GM12878 (cell line): ENCODE measurements at regions not wholly inside any gene's neighbourhood (a gene's known extent, or its start where the extent isn't known, plus 50 kb on each side); places are given as distances from the start of the nearest gene placed in this dataset.

Experiments used
- ATAC-seq: fragments of 200-7000 bp; cut with Tn5 transposase; 3 replicates; pipeline ENCODE4 v1.9.1; 2020; ENCODE audit warnings: mild to moderate bottlenecking, moderate library complexity
- BruUV-seq: library from RNA; stranded (reverse); fragments of 400-500 nt; replicated peaks from 2 replicates; lab custom pipeline; 2021; lab: Mats Ljungman, UMichigan
- CTCF ChIA-PET: fragments of 300-600 bp; sonication (Branson Sonifier 250); formaldehyde crosslinking; extraction: SDS; loops from one replicate; lab custom pipeline; 2021; ENCODE audit warnings: inconsistent platforms; lab: Yijun Ruan, JAX
- POLR2A ChIA-PET: fragments of 350-600 bp; formaldehyde crosslinking; extraction: SDS; loops from one replicate; lab custom pipeline; 2021; ENCODE audit warnings: inconsistent platforms; lab: Charles Lee
- RAD21 ChIA-PET: fragments of 300-600 bp; sonication (Branson Sonifier 250); formaldehyde crosslinking; loops from one replicate; lab custom pipeline; 2023; ENCODE audit warnings: antibody characterized with exemption; ENCODE audit not compliant: unreplicated experiment; lab: Charles Lee
- SMC1A ChIA-PET: fragments of 300-600 bp; sonication (Branson Sonifier 250); formaldehyde crosslinking; loops from one replicate; lab custom pipeline; 2023; ENCODE audit not compliant: unreplicated experiment, uncharacterized antibody; lab: Charles Lee
- DNase-seq: peaks from one replicate; pipeline ENCODE4 v3.0.0-alpha.2; 2011; ENCODE audit warnings: low read depth, low spot score
- FAIRE-seq: peaks from 3 replicates; lab custom pipeline; 2011; peaks lifted over from hg19 to GRCh38; lab: Jason Lieb, UNC
- H2AFZ ChIP-seq: 2 replicates; pipeline ENCODE4 v1.6.0; 2011; ENCODE audit warnings: low read depth, low read length, control low read depth; ENCODE audit not compliant: control insufficient read depth
- H3K27ac ChIP-seq: 2 replicates; pipeline ENCODE4 v1.5.1; 2011; ENCODE audit warnings: control low read depth; ENCODE audit not compliant: control insufficient read depth, insufficient read depth
- H3K27me3 ChIP-seq, 2 experiments: replicated peaks in 1 of 2; 2 replicates each; pipeline versions ENCODE4 v1.6.0 to v1.6.1; 2011; ENCODE audit warnings: low read length in 1 of 2; ENCODE audit not compliant: control insufficient read depth in 2 of 2, insufficient read depth in 2 of 2
- H3K36me3 ChIP-seq, 2 experiments: 2 replicates each; pipeline ENCODE4 v1.5.1; 2011; ENCODE audit warnings: low read length in 1 of 2; ENCODE audit not compliant: control insufficient read depth in 2 of 2, insufficient read depth in 2 of 2
- H3K4me1 ChIP-seq: 2 replicates; pipeline ENCODE4 v1.6.1; 2011; ENCODE audit warnings: mild to moderate bottlenecking, low read length, moderate library complexity, mixed read lengths; ENCODE audit not compliant: control insufficient read depth, insufficient read depth
- H3K4me2 ChIP-seq: 2 replicates; pipeline ENCODE4 v1.6.0; 2011; ENCODE audit warnings: control low read depth; ENCODE audit not compliant: control insufficient read depth, insufficient read depth
- H3K4me3 ChIP-seq: fragments of 200-600 bp; sonication (generic); 2 replicates; pipeline ENCODE4 v1.5.1; 2016
- H3K79me2 ChIP-seq: 2 replicates; pipeline ENCODE4 v1.6.0; 2011; ENCODE audit warnings: low read length; ENCODE audit not compliant: control insufficient read depth, insufficient read depth
- H3K9ac ChIP-seq: 2 replicates; pipeline ENCODE4 v1.8.0; 2011; ENCODE audit warnings: low read length, control low read depth, mixed read lengths; ENCODE audit not compliant: control insufficient read depth, insufficient read depth
- H3K9me3 ChIP-seq: replicated peaks from 3 replicates; pipeline ENCODE4 v1.5.1; 2011; ENCODE audit warnings: mild to moderate bottlenecking, low read length; ENCODE audit not compliant: control insufficient read depth, insufficient read depth
- H4K20me1 ChIP-seq: 2 replicates; pipeline ENCODE4 v1.6.0; 2011; ENCODE audit not compliant: control insufficient read depth, insufficient read depth
- EED ChIP-seq: sonication (generic); IDR thresholded peaks from 2 replicates; pipeline ENCODE4 v1.6.1; 2016; ENCODE audit warnings: antibody characterized with exemption, low read depth
- KAT2A ChIP-seq: conservative IDR thresholded peaks from 2 replicates; pipeline ENCODE4 v1.6.1; 2011; ENCODE audit warnings: low read depth, low read length; ENCODE audit not compliant: control insufficient read depth
- RBBP5 ChIP-seq: fragments of 200-600 bp; sonication (generic); conservative IDR thresholded peaks from 2 replicates; pipeline ENCODE4 v1.6.1; 2016
- RFX5 ChIP-seq: IDR thresholded peaks from 2 replicates; pipeline ENCODE4 v1.6.1; 2011; ENCODE audit warnings: low read depth, low read length, improper control_type of control experiment
- ZSCAN29 ChIP-seq: fragments of 450-650 bp; IDR thresholded peaks from 2 replicates; pipeline ENCODE4 v1.6.1; 2017; ENCODE audit warnings: mild to moderate bottlenecking, moderate library complexity
- WGBS: methylation state at CpG from one replicate; pipeline ENCODE4 v1.1.6; 2016; ENCODE audit warnings: low lambda C conversion rate; ENCODE audit not compliant: insufficient replicate concordance, insufficient coverage; ENCODE audit errors: missing lambda C conversion rate; 5-methylcytosine and 5-hydroxymethylcytosine counted together
- in situ Hi-C: fragments of 300-500 bp; cut with MboI; formaldehyde crosslinking; loops from 9 replicates; pipeline ENCODE4 v1.14.3; 2018; ENCODE audit warnings: mixed read lengths
- intact Hi-C: fragments of 100-400 bp; cut with micrococcal nuclease; formaldehyde crosslinking; loops from one replicate; pipeline ENCODE4 v1.14.2; 2022; ENCODE audit not compliant: unreplicated experiment
- TF ChIP-seq, protein P1 (sequence below): fragments of 450-650 bp; IDR thresholded peaks from 2 replicates; pipeline ENCODE4 v1.6.1; 2017; ENCODE audit warnings: mild to moderate bottlenecking, low read depth, inconsistent platforms; ENCODE audit not compliant: poor library complexity, severe bottlenecking
- TF ChIP-seq, protein P2 (sequence below): fragments of 450-650 bp; IDR thresholded peaks from 2 replicates; pipeline ENCODE4 v1.6.1; 2014; ENCODE audit warnings: mild to moderate bottlenecking

GRCh38 chr6:165968408-165968807 lies 199.2 kb downstream of the TBXT start (continued):
- TF ChIP-seq, protein P1, sequence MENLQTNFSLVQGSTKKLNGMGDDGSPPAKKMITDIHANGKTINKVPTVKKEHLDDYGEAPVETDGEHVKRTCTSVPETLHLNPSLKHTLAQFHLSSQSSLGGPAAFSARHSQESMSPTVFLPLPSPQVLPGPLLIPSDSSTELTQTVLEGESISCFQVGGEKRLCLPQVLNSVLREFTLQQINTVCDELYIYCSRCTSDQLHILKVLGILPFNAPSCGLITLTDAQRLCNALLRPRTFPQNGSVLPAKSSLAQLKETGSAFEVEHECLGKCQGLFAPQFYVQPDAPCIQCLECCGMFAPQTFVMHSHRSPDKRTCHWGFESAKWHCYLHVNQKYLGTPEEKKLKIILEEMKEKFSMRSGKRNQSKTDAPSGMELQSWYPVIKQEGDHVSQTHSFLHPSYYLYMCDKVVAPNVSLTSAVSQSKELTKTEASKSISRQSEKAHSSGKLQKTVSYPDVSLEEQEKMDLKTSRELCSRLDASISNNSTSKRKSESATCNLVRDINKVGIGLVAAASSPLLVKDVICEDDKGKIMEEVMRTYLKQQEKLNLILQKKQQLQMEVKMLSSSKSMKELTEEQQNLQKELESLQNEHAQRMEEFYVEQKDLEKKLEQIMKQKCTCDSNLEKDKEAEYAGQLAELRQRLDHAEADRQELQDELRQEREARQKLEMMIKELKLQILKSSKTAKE = no peak
- TF ChIP-seq EED = no peak
- TF ChIP-seq KAT2A = no peak
- TF ChIP-seq ZSCAN29 = no peak
- TF ChIP-seq RFX5 = no peak
- TF ChIP-seq RBBP5 = no peak
- TF ChIP-seq, all 136 proteins: peak for 0

DNA sequence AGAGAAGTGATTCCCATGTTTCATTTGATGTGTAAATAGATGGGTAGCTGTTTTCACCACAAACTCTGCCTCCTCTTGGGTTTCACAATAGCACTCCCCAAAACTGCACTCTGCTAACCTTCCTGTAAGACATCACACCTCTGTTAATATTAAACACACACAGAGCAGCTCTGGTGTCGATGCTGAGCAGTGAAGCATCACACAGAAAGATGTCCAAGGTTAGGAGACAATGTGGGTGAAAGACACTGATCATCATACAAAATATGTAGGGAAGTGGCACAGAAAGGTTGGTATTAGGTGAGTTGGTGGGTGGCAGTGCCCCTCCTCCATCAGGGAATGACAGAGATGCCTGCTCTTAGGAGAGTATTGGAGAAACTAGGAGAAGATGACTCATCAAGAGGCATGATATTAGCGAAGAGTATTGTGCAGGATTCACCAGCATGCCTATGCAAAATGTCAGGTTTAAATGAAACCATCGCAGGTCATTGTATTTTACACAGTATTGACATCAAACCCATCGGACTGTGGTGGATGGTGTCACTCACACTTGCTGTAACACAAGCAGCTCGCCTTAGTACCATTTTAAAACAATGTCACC lies 199.7 kb downstream of the TBXT start:
- H3K9ac ChIP-seq = no peak overlapping the region
- RAD21 ChIA-PET = no interaction called here
- no peaks in the 10 kb centered on the region for H4K20me1 ChIP-seq
- intact Hi-C loops (no loop called here), in situ Hi-C loops (no loop called here)
- TF ChIP-seq, protein P2, sequence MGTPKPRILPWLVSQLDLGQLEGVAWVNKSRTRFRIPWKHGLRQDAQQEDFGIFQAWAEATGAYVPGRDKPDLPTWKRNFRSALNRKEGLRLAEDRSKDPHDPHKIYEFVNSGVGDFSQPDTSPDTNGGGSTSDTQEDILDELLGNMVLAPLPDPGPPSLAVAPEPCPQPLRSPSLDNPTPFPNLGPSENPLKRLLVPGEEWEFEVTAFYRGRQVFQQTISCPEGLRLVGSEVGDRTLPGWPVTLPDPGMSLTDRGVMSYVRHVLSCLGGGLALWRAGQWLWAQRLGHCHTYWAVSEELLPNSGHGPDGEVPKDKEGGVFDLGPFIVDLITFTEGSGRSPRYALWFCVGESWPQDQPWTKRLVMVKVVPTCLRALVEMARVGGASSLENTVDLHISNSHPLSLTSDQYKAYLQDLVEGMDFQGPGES = no peak
- no peak overlapping the region for H2AFZ ChIP-seq
- SMC1A ChIA-PET = no interaction called here
- H3K4me3 ChIP-seq = no peak overlapping the region
- H3K4me1 ChIP-seq = no peaks in the 10 kb centered on the region
- H3K4me2 ChIP-seq = no peak overlapping the region
- H3K36me3 ChIP-seq = no peaks in the 10 kb centered on the region
- WGBS = 21% methylated on average over 5 of the region's 5 CpGs
- FAIRE-seq (no peak), DNase-seq (no peak), ATAC-seq (no peak)
- BruUV-seq = no TSS peak
- no peaks in the 10 kb centered on the region for H3K79me2 ChIP-seq
- no peaks in the 10 kb centered on the region for H3K27me3 ChIP-seq
- POLR2A ChIA-PET = no interaction called here
- H3K27ac ChIP-seq = no peak overlapping the region
- H3K9me3 ChIP-seq = no peaks in the 10 kb centered on the region
- CTCF ChIA-PET = no interaction called here
